Bronchial epithelial cell (primary cell): ENCODE measurements at regions not wholly inside any gene's neighbourhood (a gene's known extent, or its start where the extent isn't known, plus 50 kb on each side); places are given as distances from the start of the nearest gene placed in this dataset.

ENCODE experiments used
- DNase-seq: peaks from one replicate; pipeline ENCODE4 v3.0.0-alpha.2; 2010; ENCODE audit warnings: low read depth
- FAIRE-seq: peaks from 2 replicates; lab custom pipeline; 2011; peaks lifted over from hg19 to GRCh38; lab: Jason Lieb, UNC
- H3K27me3 ChIP-seq: 2 replicates; pipeline ENCODE4 v1.5.1; 2011; ENCODE audit warnings: low read length; ENCODE audit not compliant: control insufficient read depth, insufficient read depth
- H3K36me3 ChIP-seq: 2 replicates; pipeline ENCODE4 v1.5.1; 2011; ENCODE audit warnings: low read length; ENCODE audit not compliant: control insufficient read depth, insufficient read depth
- H3K4me3 ChIP-seq: 2 replicates; pipeline ENCODE4 v1.5.1; 2011; ENCODE audit warnings: mild to moderate bottlenecking, low read depth, low read length, control low read depth
- CTCF ChIP-seq: IDR thresholded peaks from 2 replicates; pipeline ENCODE4 v1.5.1; 2011; ENCODE audit warnings: mild to moderate bottlenecking, moderate library complexity, low read length, control low read depth, inconsistent platforms; ENCODE audit not compliant: insufficient read depth, severe bottlenecking

- H3K4me3 ChIP-seq: no peak overlapping the region
- no peak for DNase-seq
- no peak for FAIRE-seq
- no peaks in the 10 kb centered on the region for H3K27me3 ChIP-seq
- H3K36me3 ChIP-seq: no peaks in the 10 kb centered on the region
- TF ChIP-seq CTCF: no peak
Measured at GRCh38 chr16:54473226-54473993, 186.8 kb upstream of the IRX3 start.

GRCh38 chr16:54467398-54467797, 180.8 kb upstream of the IRX3 start:
- no peak for TF ChIP-seq CTCF
- Histone ChIP-seq H3K4me3 (no peak overlapping the region), H3K27me3 (no peaks in the 10 kb centered on the region), H3K36me3 (no peaks in the 10 kb centered on the region)
- FAIRE-seq: no peak
- no peak for DNase-seq

GRCh38 chr16:54466233-54466632, 179.6 kb upstream of the IRX3 start:
- FAIRE-seq (no peak), DNase-seq (no peak)
- H3K36me3 ChIP-seq: no peaks in the 10 kb centered on the region
- no peak for TF ChIP-seq CTCF
- H3K27me3 ChIP-seq: no peaks in the 10 kb centered on the region
- H3K4me3 ChIP-seq: no peak overlapping the region

- no peak for DNase-seq
- FAIRE-seq: no peak
- no peaks in the 10 kb centered on the region for H3K36me3 ChIP-seq
- no peak overlapping the region for H3K4me3 ChIP-seq
- TF ChIP-seq CTCF: no peak
- H3K27me3 ChIP-seq: no peaks in the 10 kb centered on the region
Measured at GRCh38 chr16:54465063-54465462, 178.5 kb upstream of the IRX3 start.

- no peaks in the 10 kb centered on the region for H3K36me3 ChIP-seq
- DNase-seq (no peak), FAIRE-seq (no peak)
- no peak for TF ChIP-seq CTCF
- no peaks in the 10 kb centered on the region for H3K27me3 ChIP-seq
- no peak overlapping the region for H3K4me3 ChIP-seq
Measured at GRCh38 chr16:54462771-54463170, 176.2 kb upstream of the IRX3 start.

GRCh38 chr16:54462151-54462651, 175.6 kb upstream of the IRX3 start:
- no peak for FAIRE-seq
- H3K27me3 ChIP-seq: no peaks in the 10 kb centered on the region
- no peak for TF ChIP-seq CTCF
- H3K4me3 ChIP-seq: no peak overlapping the region
- DNase-seq: no peak
- no peaks in the 10 kb centered on the region for H3K36me3 ChIP-seq
